ENCODE measurements at regions not wholly inside any gene's neighbourhood (a gene's known extent, or its start where the extent isn't known, plus 50 kb on each side); places are given as distances from the start of the nearest gene placed in this dataset.

DNA sequence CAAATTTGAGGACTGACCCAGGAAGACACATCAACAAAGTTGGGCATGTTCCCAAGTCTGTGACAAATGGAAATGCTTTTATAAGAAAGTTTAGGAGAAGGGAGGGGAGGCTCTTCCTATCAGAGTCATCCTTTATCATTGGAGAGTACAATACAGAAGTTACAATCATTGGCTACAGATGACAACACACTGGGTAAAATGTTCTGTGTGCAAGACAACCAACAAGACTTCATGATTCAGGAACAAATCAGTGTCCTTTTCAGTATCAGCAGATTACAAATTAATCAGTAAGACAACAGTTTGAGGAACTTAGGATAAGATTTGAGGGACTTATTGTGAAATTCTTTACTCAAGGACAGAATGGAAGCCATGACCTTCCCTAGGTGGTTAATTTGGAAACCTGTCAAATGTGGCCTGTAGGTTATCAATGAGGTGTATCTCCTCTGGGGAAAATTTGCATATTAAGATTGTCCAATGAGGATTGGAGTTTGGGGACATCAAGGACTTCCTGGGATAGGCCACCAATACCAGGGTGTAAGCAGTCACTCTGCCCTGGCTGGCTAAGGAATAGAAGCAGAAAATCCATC, 274.4 kb upstream of the RORA start:
- Mint-ChIP-seq H3K27me3 (peaks cover 56% of the 10 kb centered on the region), H3K36me3 (ENCODE audit: insufficient read depth) (no peaks in the 10 kb centered on the region), H3K4me1 (no peaks in the 10 kb centered on the region), H3K27ac (ENCODE audit: low read depth) (no peak overlapping the region), H3K4me3 (no peak overlapping the region), H3K9me3 (no peaks in the 10 kb centered on the region)
- DNase-seq (ENCODE audit: low spot score in 2 of 2) (no peak), ATAC-seq (replicated peaks; ENCODE audit: extremely low read depth, poor library complexity, severe bottlenecking) (no peak)

DNA sequence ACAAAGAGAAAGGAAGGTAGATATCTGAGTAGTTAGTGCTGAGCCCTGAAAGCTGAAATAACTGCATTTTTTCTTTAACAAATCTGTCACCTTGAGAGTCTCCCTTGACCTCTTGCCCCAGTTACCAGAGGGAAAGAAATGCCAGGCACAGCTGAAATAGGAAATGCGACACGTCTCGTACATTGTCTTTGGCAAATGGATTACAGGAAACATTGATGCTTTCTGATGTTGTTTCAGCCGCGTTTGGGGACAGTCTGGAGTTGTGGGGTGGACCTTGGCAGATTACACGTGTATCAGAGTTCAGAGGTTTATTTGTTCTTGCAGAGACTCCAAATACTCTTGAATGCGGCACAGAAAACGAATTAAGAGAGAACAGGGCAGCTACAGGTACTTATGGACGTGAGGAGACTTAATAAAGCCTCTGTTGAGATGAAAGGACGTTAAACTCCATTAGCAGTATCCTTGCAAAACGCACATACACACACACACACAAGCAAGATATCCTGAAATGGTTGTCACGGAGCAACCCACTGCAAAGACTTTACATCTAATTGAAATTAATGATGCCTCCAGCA, 272.8 kb upstream of the RORA start:
- no peak for DNase-seq (ENCODE audit: low spot score in 2 of 2)
- no peaks in the 10 kb centered on the region for H3K36me3 Mint-ChIP-seq (ENCODE audit: insufficient read depth)

DNA sequence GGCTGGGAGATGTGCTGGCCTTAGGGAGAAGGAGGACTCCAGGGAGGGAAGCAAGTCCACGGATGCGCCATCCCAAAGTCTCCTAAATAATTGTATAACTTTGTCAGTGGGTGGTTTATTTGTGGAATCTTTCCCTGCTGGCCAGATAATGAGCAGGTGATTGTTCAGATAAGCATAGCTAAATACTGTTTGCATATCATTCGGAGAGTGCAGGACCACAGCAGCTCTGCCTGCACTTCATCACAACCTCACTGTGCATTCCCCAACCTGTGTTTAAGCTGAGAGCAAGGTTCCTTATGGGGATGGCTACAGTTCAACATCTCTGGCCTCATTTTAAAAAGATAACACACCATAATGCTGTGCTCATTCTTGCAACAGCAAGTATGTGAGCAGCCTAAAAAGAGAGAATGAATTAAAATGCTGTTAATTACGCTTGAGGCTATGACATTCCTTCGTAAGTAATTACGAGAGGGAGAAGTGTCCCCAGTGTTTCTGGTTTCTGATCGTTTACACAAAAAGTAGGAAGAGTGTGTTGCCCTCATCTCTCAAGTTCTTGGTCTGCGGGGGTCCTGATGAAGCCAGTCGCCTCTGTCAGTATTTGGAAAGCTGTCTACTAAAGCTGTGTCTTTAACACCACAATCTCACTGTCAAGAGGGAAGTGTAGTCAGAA, 272.0 kb upstream of the RORA start:
- Mint-ChIP-seq H3K27me3 (peaks cover 52% of the 10 kb centered on the region), H3K9me3 (no peaks in the 10 kb centered on the region), H3K4me1 (no peaks in the 10 kb centered on the region), H3K4me3 (no peak overlapping the region), H3K36me3 (ENCODE audit: insufficient read depth) (no peaks in the 10 kb centered on the region), H3K27ac (ENCODE audit: low read depth) (no peak overlapping the region)
- DNase-seq (ENCODE audit: low spot score in 2 of 2) (no peak), ATAC-seq (replicated peaks; ENCODE audit: extremely low read depth, poor library complexity, severe bottlenecking) (no peak)

More for the DNA sequence above, 272.8 kb upstream of the RORA start:
- Mint-ChIP-seq H3K9me3 (no peaks in the 10 kb centered on the region), H3K27me3 (peaks cover 50% of the 10 kb centered on the region), H3K4me3 (no peak overlapping the region), H3K4me1 (no peaks in the 10 kb centered on the region), H3K27ac (ENCODE audit: low read depth) (no peak overlapping the region)
- ATAC-seq (replicated peaks; ENCODE audit: extremely low read depth, poor library complexity, severe bottlenecking) = no peak

DNA sequence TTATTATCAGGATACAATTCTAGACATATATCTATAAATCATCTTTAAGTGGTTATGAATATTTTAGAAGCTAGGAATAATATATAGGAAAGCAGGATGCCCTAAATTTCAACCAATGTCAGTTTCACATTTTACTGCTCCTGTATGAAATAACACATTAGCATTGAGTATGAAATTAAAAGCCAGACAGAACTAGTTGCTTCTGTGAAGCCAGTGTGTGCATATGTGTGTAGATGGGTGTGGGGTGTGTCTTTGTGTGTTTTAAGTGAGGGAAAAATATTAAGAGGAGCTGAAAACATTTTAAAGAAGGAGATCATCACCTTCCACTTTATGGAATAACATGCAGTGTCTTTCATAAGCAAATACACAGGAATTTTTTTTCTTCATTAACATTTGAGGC, 271.4 kb upstream of the RORA start:
- H3K27ac Mint-ChIP-seq (ENCODE audit: low read depth) = no peak overlapping the region
- H3K27me3 Mint-ChIP-seq = peaks cover 58% of the 10 kb centered on the region
- H3K9me3 Mint-ChIP-seq = no peaks in the 10 kb centered on the region
- no peaks in the 10 kb centered on the region for H3K4me1 Mint-ChIP-seq
- H3K36me3 Mint-ChIP-seq (ENCODE audit: insufficient read depth) = no peaks in the 10 kb centered on the region
- ATAC-seq (replicated peaks; ENCODE audit: extremely low read depth, poor library complexity, severe bottlenecking) = no peak
- no peak overlapping the region for H3K4me3 Mint-ChIP-seq
- DNase-seq (ENCODE audit: low spot score in 2 of 2) = no peak

DNA sequence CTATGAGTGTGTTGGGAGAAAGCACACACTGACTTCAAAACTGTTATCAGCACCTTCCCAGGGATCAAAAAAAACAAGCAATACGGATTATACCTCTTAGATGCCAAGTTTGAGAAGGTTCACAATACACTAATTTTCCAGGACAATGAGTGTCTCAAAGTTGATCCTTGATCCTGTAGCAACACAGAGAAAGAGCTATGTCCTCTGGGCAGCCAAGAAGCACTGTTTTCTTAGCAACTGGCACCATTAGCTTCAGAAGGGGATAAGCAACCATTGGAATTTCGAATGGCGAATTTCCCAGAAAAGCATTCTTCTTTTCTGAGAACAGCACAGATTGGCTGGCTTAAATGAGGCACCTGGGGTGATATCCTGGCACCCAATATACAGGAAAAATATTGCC, 270.3 kb upstream of the RORA start:
- ATAC-seq (replicated peaks; ENCODE audit: extremely low read depth, poor library complexity, severe bottlenecking) = no peak

DNA sequence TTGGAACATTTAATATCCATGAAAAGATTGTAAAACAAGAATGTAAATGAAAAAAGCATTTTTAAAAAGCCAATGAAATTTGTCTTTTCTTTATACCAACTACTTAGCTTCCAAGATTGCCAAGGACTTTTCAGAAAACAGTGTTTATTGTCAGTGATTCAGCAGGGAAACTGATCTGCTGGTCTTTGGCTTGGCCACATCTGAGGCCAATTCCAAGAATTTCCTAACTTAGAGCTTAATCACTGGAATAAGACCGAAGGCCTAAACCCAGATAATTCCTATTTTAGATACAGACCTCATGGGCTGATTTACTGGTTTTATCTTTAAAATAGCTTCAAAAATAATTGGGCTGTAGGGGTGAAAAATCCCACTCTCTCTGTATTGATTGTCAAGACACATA, 260.5 kb upstream of the RORA start:
- no peak for DNase-seq (ENCODE audit: low spot score in 2 of 2)
- H3K36me3 Mint-ChIP-seq (ENCODE audit: insufficient read depth) = no peaks in the 10 kb centered on the region
- H3K9me3 Mint-ChIP-seq = no peaks in the 10 kb centered on the region
- H3K27ac Mint-ChIP-seq (ENCODE audit: low read depth) = no peak overlapping the region
- no peaks in the 10 kb centered on the region for H3K4me1 Mint-ChIP-seq
- H3K4me3 Mint-ChIP-seq = no peak overlapping the region
- ATAC-seq (replicated peaks; ENCODE audit: extremely low read depth, poor library complexity, severe bottlenecking) = no peak
- H3K27me3 Mint-ChIP-seq = peaks cover 55% of the 10 kb centered on the region

More for the DNA sequence above, 270.3 kb upstream of the RORA start:
- Mint-ChIP-seq H3K4me3 (no peak overlapping the region), H3K27ac (ENCODE audit: low read depth) (no peak overlapping the region), H3K36me3 (ENCODE audit: insufficient read depth) (no peaks in the 10 kb centered on the region), H3K27me3 (peaks cover 60% of the 10 kb centered on the region), H3K4me1 (no peaks in the 10 kb centered on the region), H3K9me3 (no peaks in the 10 kb centered on the region)
- DNase-seq (ENCODE audit: low spot score in 2 of 2) = no peak

DNA sequence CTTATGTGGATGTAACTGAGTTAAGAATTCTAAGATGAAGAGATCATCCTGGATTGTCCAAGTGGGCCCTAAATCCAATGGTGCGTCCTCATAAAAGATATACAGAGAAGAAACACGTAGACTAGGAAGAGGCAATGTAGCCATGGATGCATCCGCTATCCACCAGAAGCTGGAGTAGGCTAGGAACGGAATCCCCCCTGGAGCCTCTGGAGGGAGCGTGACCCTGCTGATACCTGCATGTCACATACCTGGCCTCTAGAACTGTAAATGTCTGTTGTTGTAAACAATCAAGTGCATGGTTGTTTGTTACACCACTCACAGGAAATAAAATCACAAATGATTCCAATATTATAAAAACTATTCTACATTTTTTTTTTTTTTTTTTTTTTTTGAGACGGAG, 254.5 kb upstream of the RORA start:
- H3K4me1 Mint-ChIP-seq = no peaks in the 10 kb centered on the region
- H3K27me3 Mint-ChIP-seq = peaks cover 43% of the 10 kb centered on the region
- no peak overlapping the region for H3K4me3 Mint-ChIP-seq
- no peaks in the 10 kb centered on the region for H3K36me3 Mint-ChIP-seq (ENCODE audit: insufficient read depth)
- no peak overlapping the region for H3K27ac Mint-ChIP-seq (ENCODE audit: low read depth)
- no peaks in the 10 kb centered on the region for H3K9me3 Mint-ChIP-seq
- ATAC-seq (replicated peaks; ENCODE audit: extremely low read depth, poor library complexity, severe bottlenecking) (no peak), DNase-seq (ENCODE audit: low spot score in 2 of 2) (no peak)

DNA sequence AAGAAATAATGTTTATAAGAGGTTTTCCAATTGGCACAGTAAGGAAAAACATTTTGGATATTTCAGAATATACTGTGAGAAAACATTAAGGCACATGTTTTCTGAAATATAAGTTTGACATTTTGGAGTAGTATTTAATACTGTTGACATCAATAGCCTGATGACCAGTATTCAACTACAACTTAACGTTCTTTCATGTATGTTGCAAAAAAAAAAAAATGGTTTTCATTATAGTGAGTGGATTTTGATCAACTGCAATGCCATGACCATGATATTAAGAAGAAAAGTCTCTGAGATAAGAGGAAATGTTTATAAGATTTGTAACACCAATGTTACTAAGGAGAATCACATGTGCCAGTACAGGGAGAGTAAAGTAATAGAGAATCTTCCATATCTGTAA, 252.8 kb upstream of the RORA start:
- Mint-ChIP-seq H3K27me3 (peaks cover 54% of the 10 kb centered on the region), H3K9me3 (no peaks in the 10 kb centered on the region)
- no peak for ATAC-seq (replicated peaks; ENCODE audit: extremely low read depth, poor library complexity, severe bottlenecking)

DNA sequence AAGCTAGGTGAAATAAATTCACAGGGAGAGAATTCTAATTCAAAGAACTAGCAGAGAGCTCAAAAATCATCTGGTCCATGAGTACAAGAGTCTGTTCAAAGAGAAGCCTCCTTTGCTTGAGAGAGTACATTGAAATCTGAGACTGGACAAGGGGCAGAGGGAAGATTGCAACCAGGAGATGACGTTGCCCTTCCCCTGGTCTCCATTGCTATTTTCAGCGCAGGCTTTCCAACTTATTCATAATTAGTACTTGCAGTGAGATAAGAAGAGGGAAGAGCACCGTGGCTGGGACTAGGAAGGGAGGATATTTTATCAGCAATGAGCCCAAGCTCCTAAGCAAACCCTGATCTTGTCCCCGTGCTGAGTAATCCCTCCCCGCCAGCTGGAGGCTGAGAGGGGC, 251.8 kb upstream of the RORA start:
- no peaks in the 10 kb centered on the region for H3K9me3 Mint-ChIP-seq
- no peak overlapping the region for H3K27ac Mint-ChIP-seq (ENCODE audit: low read depth)
- H3K4me1 Mint-ChIP-seq = no peaks in the 10 kb centered on the region
- no peaks in the 10 kb centered on the region for H3K36me3 Mint-ChIP-seq (ENCODE audit: insufficient read depth)
- ATAC-seq (replicated peaks; ENCODE audit: extremely low read depth, poor library complexity, severe bottlenecking) = no peak
- no peak for DNase-seq (ENCODE audit: low spot score in 2 of 2)
- no peak overlapping the region for H3K4me3 Mint-ChIP-seq
- peaks cover 44% of the 10 kb centered on the region for H3K27me3 Mint-ChIP-seq

More for the DNA sequence above, 252.8 kb upstream of the RORA start:
- no peaks in the 10 kb centered on the region for H3K36me3 Mint-ChIP-seq (ENCODE audit: insufficient read depth)
- no peaks in the 10 kb centered on the region for H3K4me1 Mint-ChIP-seq
- DNase-seq (ENCODE audit: low spot score in 2 of 2) = no peak
- no peak overlapping the region for H3K4me3 Mint-ChIP-seq
- no peak overlapping the region for H3K27ac Mint-ChIP-seq (ENCODE audit: low read depth)

DNA sequence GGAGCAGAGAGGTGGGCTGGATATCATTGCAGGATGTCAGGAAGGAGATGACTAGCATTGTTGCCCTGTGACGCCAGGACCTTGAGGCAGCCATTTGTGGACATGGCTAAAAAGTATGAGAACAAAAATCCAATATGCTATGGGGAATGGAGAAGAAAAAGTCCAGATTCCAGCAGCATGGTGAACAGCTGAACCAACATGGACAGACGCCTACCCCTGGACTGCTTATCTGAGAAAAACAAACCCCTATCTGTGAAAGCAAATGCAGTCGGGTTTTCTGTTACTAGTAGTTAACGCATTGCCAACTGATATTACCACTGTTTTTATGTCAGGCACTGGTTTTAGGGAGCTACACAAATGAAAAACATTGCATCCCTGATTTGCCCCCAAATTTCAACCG, 251.2 kb upstream of the RORA start:
- no peak for DNase-seq (ENCODE audit: low spot score in 2 of 2)
- H3K27me3 Mint-ChIP-seq = peaks cover 45% of the 10 kb centered on the region
- ATAC-seq (replicated peaks; ENCODE audit: extremely low read depth, poor library complexity, severe bottlenecking) = no peak
- H3K36me3 Mint-ChIP-seq (ENCODE audit: insufficient read depth) = no peaks in the 10 kb centered on the region
- no peak overlapping the region for H3K27ac Mint-ChIP-seq (ENCODE audit: low read depth)
- no peaks in the 10 kb centered on the region for H3K4me1 Mint-ChIP-seq
- H3K4me3 Mint-ChIP-seq = no peak overlapping the region
- no peaks in the 10 kb centered on the region for H3K9me3 Mint-ChIP-seq

DNA sequence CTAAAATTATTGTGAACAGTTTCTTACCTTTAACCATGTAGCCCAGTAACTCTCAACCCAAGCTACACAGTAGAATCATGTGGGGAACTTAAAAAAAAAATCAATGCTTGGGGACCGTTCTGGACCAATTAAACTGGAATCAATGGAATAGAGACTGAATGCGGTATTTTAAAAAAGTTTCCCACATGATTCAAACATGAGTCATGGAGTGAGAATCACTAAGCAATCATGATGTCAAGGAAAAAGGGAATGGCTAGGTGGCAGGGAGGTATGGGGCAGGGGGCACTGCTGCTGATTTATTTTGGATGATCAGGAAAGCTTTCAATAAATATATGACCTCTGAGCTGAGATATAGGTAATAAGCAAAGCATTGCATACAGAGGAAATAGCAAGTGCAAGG, 250.5 kb upstream of the RORA start:
- H3K27me3 Mint-ChIP-seq = peaks cover 51% of the 10 kb centered on the region
- no peaks in the 10 kb centered on the region for H3K4me1 Mint-ChIP-seq
- H3K4me3 Mint-ChIP-seq = no peak overlapping the region
- DNase-seq (ENCODE audit: low spot score in 2 of 2) (no peak), ATAC-seq (replicated peaks; ENCODE audit: extremely low read depth, poor library complexity, severe bottlenecking) (no peak)
- no peak overlapping the region for H3K27ac Mint-ChIP-seq (ENCODE audit: low read depth)
- H3K9me3 Mint-ChIP-seq = peaks cover 4% of the 10 kb centered on the region
- no peaks in the 10 kb centered on the region for H3K36me3 Mint-ChIP-seq (ENCODE audit: insufficient read depth)

DNA sequence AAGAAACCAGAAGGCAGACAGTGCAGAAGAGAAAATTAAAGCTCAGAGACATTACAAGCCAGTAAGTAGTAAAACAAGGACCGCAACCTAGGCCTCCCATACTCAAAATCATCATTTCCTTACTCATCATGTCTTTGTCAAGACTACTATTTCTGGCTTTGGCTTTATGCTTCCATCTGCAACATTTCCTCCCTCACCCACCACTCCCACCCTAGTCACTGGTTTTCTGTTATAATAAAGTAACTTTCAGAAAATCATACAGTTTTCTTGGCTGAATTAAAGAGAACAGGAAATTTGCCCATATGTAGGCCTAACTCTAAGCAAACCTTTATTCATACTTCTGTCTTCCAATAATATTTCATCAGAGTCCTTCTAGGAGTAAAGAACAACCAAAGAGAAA, 247.6 kb upstream of the RORA start:
- H3K4me3 Mint-ChIP-seq = no peak overlapping the region
- peaks cover 79% of the 10 kb centered on the region for H3K27me3 Mint-ChIP-seq
- no peak for ATAC-seq (replicated peaks; ENCODE audit: extremely low read depth, poor library complexity, severe bottlenecking)

DNA sequence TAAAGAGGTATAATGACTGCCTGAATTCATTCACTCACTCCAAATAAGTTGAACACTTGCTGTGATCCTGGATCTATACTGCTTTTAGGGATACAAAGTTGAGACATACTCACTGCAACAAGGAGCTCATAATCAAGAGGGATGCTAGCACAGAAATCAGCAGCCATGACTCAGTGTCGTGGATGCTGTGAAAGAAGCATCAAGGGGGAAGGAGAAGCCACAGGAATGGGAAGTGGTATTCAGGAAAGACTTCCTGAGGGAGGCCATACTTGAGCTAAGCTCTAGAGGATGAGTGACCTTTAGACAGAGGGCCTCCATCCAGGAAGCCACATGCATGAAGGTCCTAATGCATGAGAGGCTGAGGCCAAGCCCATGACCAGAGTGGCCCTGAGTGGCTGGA, 245.7 kb upstream of the RORA start:
- Mint-ChIP-seq H3K27me3 (peaks cover 71% of the 10 kb centered on the region), H3K9me3 (peaks cover 5% of the 10 kb centered on the region), H3K4me3 (no peak overlapping the region), H3K27ac (ENCODE audit: low read depth) (no peak overlapping the region), H3K36me3 (ENCODE audit: insufficient read depth) (no peaks in the 10 kb centered on the region), H3K4me1 (no peaks in the 10 kb centered on the region)
- no peak for DNase-seq (ENCODE audit: low spot score in 2 of 2)
- no peak for ATAC-seq (replicated peaks; ENCODE audit: extremely low read depth, poor library complexity, severe bottlenecking)

More for the DNA sequence above, 247.6 kb upstream of the RORA start:
- peaks cover 5% of the 10 kb centered on the region for H3K9me3 Mint-ChIP-seq
- DNase-seq (ENCODE audit: low spot score in 2 of 2) = no peak
- no peaks in the 10 kb centered on the region for H3K36me3 Mint-ChIP-seq (ENCODE audit: insufficient read depth)
- H3K27ac Mint-ChIP-seq (ENCODE audit: low read depth) = no peak overlapping the region
- H3K4me1 Mint-ChIP-seq = no peaks in the 10 kb centered on the region

Measured in central memory CD8-positive, alpha-beta T cell (primary cell).